Adrenal gland (tissue), 9 donors: ENCODE measurements at regions not wholly inside any gene's neighbourhood (a gene's known extent, or its start where the extent isn't known, plus 50 kb on each side); places are given as distances from the start of the nearest gene placed in this dataset.

Experiments
- DNase-seq, 7 donors: peaks; one replicate each; pipeline ENCODE4 v3.0.0-alpha.2; 2019 to 2020
- H3K27ac ChIP-seq, 5 donors: fragments of 200-600 bp; sonication (generic) in 4 of 5; 1 replicate in 3 of 5; 2 replicates in 2 of 5; pipeline versions ENCODE4 v1.5.1 to v1.8.0; 2016 to 2020; ENCODE audit warnings: mild to moderate bottlenecking in 1 of 5
- H3K27me3 ChIP-seq: fragments of 200-600 bp; 2 replicates; pipeline ENCODE4 v1.8.0; 2021
- H3K36me3 ChIP-seq, 2 donors: fragments of 200-600 bp; replicated peaks in 1 of 2; 1 replicate in 1 of 2; 2 replicates in 1 of 2; pipeline versions ENCODE4 v1.5.1 to v1.8.0; 2018 to 2022
- H3K4me1 ChIP-seq, 2 donors: fragments of 200-600 bp; replicated peaks in 1 of 2; 1 replicate in 1 of 2; 2 replicates in 1 of 2; pipeline versions ENCODE4 v1.5.1 to v1.8.0; 2018 to 2021
- H3K4me3 ChIP-seq, 4 donors: fragments of 200-600 bp; sonication (generic) in 3 of 4; one replicate each; pipeline ENCODE4 v1.5.1; 2016 to 2018
- H3K9me3 ChIP-seq, 3 donors: fragments of 200-600 bp; sonication (generic) in 1 of 3; replicated peaks in 1 of 3; 1 replicate in 2 of 3; 2 replicates in 1 of 3; pipeline versions ENCODE4 v1.5.1 to v1.8.0; 2016 to 2021
- CTCF ChIP-seq, 6 experiments: fragments of 450-650 bp in 4 of 6; fragments of 200-600 bp in 2 of 6; sonication (generic) in 1 of 6; IDR thresholded peaks; 1 replicate in 5 of 6; 2 replicates in 1 of 6; pipeline versions ENCODE4 v1.5.1 to v1.8.0; 2016 to 2021; ENCODE audit warnings: antibody characterized with exemption in 6 of 6, mild to moderate bottlenecking in 2 of 6, moderate library complexity in 1 of 6
- POLR2A ChIP-seq, 2 donors: fragments of 450-650 bp; IDR thresholded peaks; one replicate each; pipeline ENCODE4 v1.6.1; 2017; ENCODE audit warnings: antibody characterized with exemption in 2 of 2, mild to moderate bottlenecking in 2 of 2, moderate library complexity in 1 of 2
- WGBS, 4 donors: extraction: QIAGEN DNeasy Blood & Tissue Kit in 2 of 4; methylation state at CpG; one replicate each; pipeline versions ENCODE4 v1.1.5 to v1.1.7; 2013 to 2017; 5-methylcytosine and 5-hydroxymethylcytosine counted together
- intact Hi-C, 2 donors: fragments of 100-400 bp; cut with DNase I; formaldehyde crosslinking; loops; one replicate each; pipeline versions ENCODE4 v1.14.1 to v1.15.0; 2022 to 2023
- donor health status: healthy with polysubstance abuse.
- donor health status: Bipolar disorder and iron deficiency.
- donor health status: DM: yes; HTN: yes; CAD: no.
- donor health status: DM: no; HTN: no; CAD: no.
- donor health status: DM: no; HTN: no; CAD: no.

GRCh38 chr6:8260610-8261009, 158.3 kb upstream of the EEF1E1 start:
- no peaks in the 10 kb centered on the region for H3K27me3 ChIP-seq
- H3K4me1 ChIP-seq: no peaks in the 10 kb centered on the region
- WGBS, 4 donors: 22 to 32% (median 26%) methylated on average over 3 of the region's 3 CpGs
- H3K9me3 ChIP-seq: no peaks in the 10 kb centered on the region
- intact Hi-C loops: no loop called here
- no peak for TF ChIP-seq CTCF (IDR thresholded peaks at IDR 0.05)
- TF ChIP-seq POLR2A (IDR thresholded peaks at IDR 0.05): no peak
- no peaks in the 10 kb centered on the region for H3K36me3 ChIP-seq
- no peak overlapping the region for H3K27ac ChIP-seq
- no peak overlapping the region for H3K4me3 ChIP-seq
- no peak for DNase-seq

- TF ChIP-seq POLR2A (IDR thresholded peaks at IDR 0.05): no peak
- no peak for TF ChIP-seq CTCF (IDR thresholded peaks at IDR 0.05)
- Histone ChIP-seq H3K36me3 (no peaks in the 10 kb centered on the region), H3K27ac (no peak overlapping the region), H3K9me3 (no peaks in the 10 kb centered on the region), H3K4me1 (no peaks in the 10 kb centered on the region), H3K27me3 (no peaks in the 10 kb centered on the region), H3K4me3 (no peak overlapping the region)
- DNase-seq: no peak
- intact Hi-C loops: no loop called here
- WGBS, 4 donors: 59 to 70% (median 68%) methylated on average over 2 of the region's 2 CpGs
These were observed 144.1 kb upstream of the EEF1E1 start for GRCh38 chr6:8246403-8246802.

GRCh38 chr6:8245726-8246125, 143.4 kb upstream of the EEF1E1 start:
- no peaks in the 10 kb centered on the region for H3K27me3 ChIP-seq
- H3K27ac ChIP-seq: no peak overlapping the region
- TF ChIP-seq CTCF (IDR thresholded peaks at IDR 0.05): no peak
- intact Hi-C loops: no loop called here
- WGBS, 4 donors: 32 to 41% (median 36%) methylated on average over 6 of the region's 6 CpGs
- H3K36me3 ChIP-seq: no peaks in the 10 kb centered on the region
- no peaks in the 10 kb centered on the region for H3K9me3 ChIP-seq
- DNase-seq: no peak
- H3K4me3 ChIP-seq: no peak overlapping the region
- H3K4me1 ChIP-seq: no peaks in the 10 kb centered on the region

GRCh38 chr6:8243475-8243874, 141.1 kb upstream of the EEF1E1 start:
- Histone ChIP-seq H3K4me3 (no peak overlapping the region), H3K27ac (no peak overlapping the region), H3K4me1 (no peaks in the 10 kb centered on the region), H3K27me3 (no peaks in the 10 kb centered on the region), H3K36me3 (no peaks in the 10 kb centered on the region), H3K9me3 (no peaks in the 10 kb centered on the region)
- no peak for DNase-seq
- intact Hi-C loops: no loop called here
- WGBS, 4 donors: 47 to 62% (median 50%) methylated on average over 3 of the region's 3 CpGs
- no peak for TF ChIP-seq CTCF (IDR thresholded peaks at IDR 0.05)
- TF ChIP-seq POLR2A (IDR thresholded peaks at IDR 0.05): no peak
